ENCODE measurements at regions not wholly inside any gene's neighbourhood (a gene's known extent, or its start where the extent isn't known, plus 50 kb on each side); places are given as distances from the start of the nearest gene placed in this dataset.

DNA sequence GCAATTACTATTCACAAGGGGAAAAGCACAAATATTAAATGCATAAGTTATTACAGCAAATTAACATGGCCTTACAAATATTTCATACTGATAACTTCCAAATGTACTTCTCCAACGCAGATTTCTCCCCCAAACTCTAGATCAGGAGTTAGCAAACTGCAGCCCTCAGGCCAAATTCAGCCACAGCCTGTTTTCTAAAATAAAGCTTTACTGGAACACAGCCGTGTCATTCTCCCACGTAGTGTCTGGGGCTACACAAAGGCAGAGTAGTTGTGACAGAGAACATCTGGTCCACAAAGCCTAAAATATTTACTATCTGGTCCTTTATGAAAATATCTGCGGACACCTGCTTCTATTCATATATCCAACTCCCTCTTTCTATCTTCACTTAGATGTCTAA lies 151.8 kb upstream of the AHR start:
- Histone ChIP-seq H3K36me3 (ENCODE audit: control insufficient read depth, insufficient read depth, low read length) (no peaks in the 10 kb centered on the region), H3K4me3 (ENCODE audit: low read depth, low read length) (no peak overlapping the region), H3K27me3 (ENCODE audit: control insufficient read depth, insufficient read depth, low read length) (no peaks in the 10 kb centered on the region)
- CTCF ChIA-PET: no interaction called here
- POLR2A ChIA-PET: no interaction called here
- TF ChIP-seq, protein P1, sequence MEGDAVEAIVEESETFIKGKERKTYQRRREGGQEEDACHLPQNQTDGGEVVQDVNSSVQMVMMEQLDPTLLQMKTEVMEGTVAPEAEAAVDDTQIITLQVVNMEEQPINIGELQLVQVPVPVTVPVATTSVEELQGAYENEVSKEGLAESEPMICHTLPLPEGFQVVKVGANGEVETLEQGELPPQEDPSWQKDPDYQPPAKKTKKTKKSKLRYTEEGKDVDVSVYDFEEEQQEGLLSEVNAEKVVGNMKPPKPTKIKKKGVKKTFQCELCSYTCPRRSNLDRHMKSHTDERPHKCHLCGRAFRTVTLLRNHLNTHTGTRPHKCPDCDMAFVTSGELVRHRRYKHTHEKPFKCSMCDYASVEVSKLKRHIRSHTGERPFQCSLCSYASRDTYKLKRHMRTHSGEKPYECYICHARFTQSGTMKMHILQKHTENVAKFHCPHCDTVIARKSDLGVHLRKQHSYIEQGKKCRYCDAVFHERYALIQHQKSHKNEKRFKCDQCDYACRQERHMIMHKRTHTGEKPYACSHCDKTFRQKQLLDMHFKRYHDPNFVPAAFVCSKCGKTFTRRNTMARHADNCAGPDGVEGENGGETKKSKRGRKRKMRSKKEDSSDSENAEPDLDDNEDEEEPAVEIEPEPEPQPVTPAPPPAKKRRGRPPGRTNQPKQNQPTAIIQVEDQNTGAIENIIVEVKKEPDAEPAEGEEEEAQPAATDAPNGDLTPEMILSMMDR (IDR thresholded peaks at IDR 0.05; ENCODE audit: insufficient read depth, low read depth, low read length): no peak
- DNase-seq (ENCODE audit: low read depth): no peak

GRCh38 chr7:17147409-17147808 lies 151.0 kb upstream of the AHR start:
- no peak for DNase-seq (ENCODE audit: low read depth)

DNA sequence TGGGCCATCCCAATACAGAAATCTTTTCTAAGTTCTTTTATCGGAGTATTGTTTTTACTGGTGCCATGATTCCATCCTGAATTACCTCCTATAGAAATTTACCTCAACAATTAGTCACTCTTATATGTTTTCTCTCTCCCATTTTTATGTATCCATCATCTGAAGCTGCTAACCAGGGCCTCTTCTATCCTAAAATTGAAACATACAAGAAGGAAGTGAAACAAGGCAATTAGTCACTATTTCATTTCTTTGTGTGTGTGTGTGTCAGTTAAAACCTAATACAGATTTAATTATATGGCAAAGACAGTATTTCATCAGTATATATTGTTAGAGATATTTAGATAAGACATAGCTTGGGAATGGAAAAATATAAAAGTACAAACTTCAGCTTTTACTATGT lies 148.4 kb upstream of the AHR start:
- no peak for DNase-seq (ENCODE audit: low read depth)
- no peaks in the 10 kb centered on the region for H3K36me3 ChIP-seq (ENCODE audit: control insufficient read depth, insufficient read depth, low read length)
- no peak overlapping the region for H3K4me3 ChIP-seq (ENCODE audit: low read depth, low read length)
- ChIA-PET CTCF (interaction anchor here (1.3 to 1.4 kb wide), 2 partner anchors 10 to 58 kb away, joined by 3 to 4 read pairs; no protein-coding TSS in a partner anchor), POLR2A (no interaction called here)
- TF ChIP-seq, protein P1 (IDR thresholded peaks at IDR 0.05; ENCODE audit: insufficient read depth, low read depth, low read length): no peak
- H3K27me3 ChIP-seq (ENCODE audit: control insufficient read depth, insufficient read depth, low read length): no peaks in the 10 kb centered on the region

More at GRCh38 chr7:17147409-17147808, 151.0 kb upstream of the AHR start:
- ChIA-PET CTCF (interaction anchor here (0.6 kb wide), 1 partner anchor 12 kb away, joined by 3 read pairs; no protein-coding TSS in a partner anchor), POLR2A (no interaction called here)
- Histone ChIP-seq H3K27me3 (ENCODE audit: control insufficient read depth, insufficient read depth, low read length) (no peaks in the 10 kb centered on the region), H3K36me3 (ENCODE audit: control insufficient read depth, insufficient read depth, low read length) (no peaks in the 10 kb centered on the region), H3K4me3 (ENCODE audit: low read depth, low read length) (no peak overlapping the region)
- TF ChIP-seq, protein P1 (IDR thresholded peaks at IDR 0.05; ENCODE audit: insufficient read depth, low read depth, low read length): no peak

GRCh38 chr7:17152721-17153120 lies 145.7 kb upstream of the AHR start:
- TF ChIP-seq, protein P1 (IDR thresholded peaks at IDR 0.05; ENCODE audit: insufficient read depth, low read depth, low read length): no peak
- DNase-seq (ENCODE audit: low read depth): no peak
- H3K4me3 ChIP-seq (ENCODE audit: low read depth, low read length): no peak overlapping the region
- no peaks in the 10 kb centered on the region for H3K36me3 ChIP-seq (ENCODE audit: control insufficient read depth, insufficient read depth, low read length)
- CTCF ChIA-PET: interaction anchor here (0.6 kb wide), 1 partner anchor 8 kb away, joined by 3 read pairs; no protein-coding TSS in a partner anchor
- no peaks in the 10 kb centered on the region for H3K27me3 ChIP-seq (ENCODE audit: control insufficient read depth, insufficient read depth, low read length)
- POLR2A ChIA-PET: no interaction called here

DNA sequence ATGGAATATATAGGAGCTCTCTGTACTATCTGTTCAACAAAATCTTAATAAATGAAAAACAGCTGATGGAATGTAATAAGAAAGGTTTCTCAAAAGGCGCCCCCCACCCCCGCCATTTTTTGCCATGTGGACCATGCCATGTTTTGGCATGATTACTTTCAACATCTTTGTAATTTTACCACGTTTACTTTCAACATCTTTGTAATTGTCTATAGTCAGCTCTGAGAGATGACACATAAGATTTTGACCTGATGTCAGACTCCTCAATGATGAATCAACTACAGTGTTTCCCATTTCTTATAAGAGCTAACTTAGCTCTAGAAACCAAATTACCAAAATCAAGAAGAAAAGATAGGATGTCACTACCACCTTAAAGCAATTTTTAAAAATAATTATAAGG lies 144.9 kb upstream of the AHR start:
- DNase-seq (ENCODE audit: low read depth): no peak
- ChIA-PET POLR2A (no interaction called here), CTCF (interaction anchor here (0.8 kb wide), 1 partner anchor 9 kb away, joined by 3 read pairs; no protein-coding TSS in a partner anchor)
- TF ChIP-seq, protein P1 (IDR thresholded peaks at IDR 0.05; ENCODE audit: insufficient read depth, low read depth, low read length): no peak
- Histone ChIP-seq H3K4me3 (ENCODE audit: low read depth, low read length) (no peak overlapping the region), H3K27me3 (ENCODE audit: control insufficient read depth, insufficient read depth, low read length) (no peaks in the 10 kb centered on the region), H3K36me3 (ENCODE audit: control insufficient read depth, insufficient read depth, low read length) (no peaks in the 10 kb centered on the region)
